ENCODE measurements at regions not wholly inside any gene's neighbourhood (a gene's known extent, or its start where the extent isn't known, plus 50 kb on each side); places are given as distances from the start of the nearest gene placed in this dataset.

- Histone ChIP-seq H3K27me3 (no peaks in the 10 kb centered on the region), H3K9me3 (ENCODE audit: low read depth) (no peaks in the 10 kb centered on the region), H3K4me3 (no peak overlapping the region), H3K4me1 (ENCODE audit: low read depth) (no peaks in the 10 kb centered on the region), H3K27ac (no peak overlapping the region), H3K36me3 (no peaks in the 10 kb centered on the region)
- DNase-seq (ENCODE audit: low read depth in 1 of 2, low spot score in 1 of 2), result no peak
- no peak for TF ChIP-seq CTCF (IDR thresholded peaks at IDR 0.05; ENCODE audit: low read depth, low read length)
Observed at GRCh38 chr7:98748090-98748489, 121.7 kb downstream of the TMEM130 start.

GRCh38 chr7:98753176-98753575, 116.6 kb downstream of the TMEM130 start:
- DNase-seq (ENCODE audit: low read depth in 1 of 2, low spot score in 1 of 2), result no peak
- Histone ChIP-seq H3K27ac (no peak overlapping the region), H3K36me3 (no peaks in the 10 kb centered on the region), H3K4me3 (no peak overlapping the region), H3K4me1 (ENCODE audit: low read depth) (no peaks in the 10 kb centered on the region), H3K27me3 (no peaks in the 10 kb centered on the region), H3K9me3 (ENCODE audit: low read depth) (no peaks in the 10 kb centered on the region)
- no peak for TF ChIP-seq CTCF (IDR thresholded peaks at IDR 0.05; ENCODE audit: low read depth, low read length)

DNA sequence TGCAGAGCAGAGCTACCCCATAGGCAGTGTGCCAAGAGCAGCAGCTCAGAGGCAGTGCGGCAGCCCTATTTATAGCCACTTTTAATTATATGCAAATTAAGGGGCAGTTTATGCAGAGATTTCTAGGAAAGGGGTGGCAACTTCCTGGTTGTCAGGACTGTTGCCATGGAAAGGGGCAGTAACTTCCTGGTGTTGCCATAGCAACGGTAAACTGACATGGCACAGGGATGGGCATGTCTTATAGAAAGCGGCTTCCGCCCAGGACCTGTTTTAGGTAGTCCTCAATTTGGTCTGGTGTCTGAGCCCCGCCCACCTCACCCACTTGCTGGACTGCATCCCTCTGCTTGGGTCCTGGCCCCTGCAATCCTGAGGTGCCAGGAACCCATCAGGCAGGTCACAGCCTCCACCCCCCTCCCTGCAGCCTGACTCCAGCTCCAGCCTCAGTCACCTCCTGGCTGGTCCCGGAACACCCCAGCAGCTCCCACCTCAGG, 115.8 kb downstream of the TMEM130 start:
- H3K27ac ChIP-seq, result no peak overlapping the region

GRCh38 chr7:98755138-98755898, 114.5 kb downstream of the TMEM130 start:
- no peaks in the 10 kb centered on the region for H3K27me3 ChIP-seq
- no peak overlapping the region for H3K27ac ChIP-seq
- no peaks in the 10 kb centered on the region for H3K36me3 ChIP-seq
- no peak for DNase-seq (ENCODE audit: low read depth in 1 of 2, low spot score in 1 of 2)
- no peak overlapping the region for H3K4me3 ChIP-seq
- no peaks in the 10 kb centered on the region for H3K4me1 ChIP-seq (ENCODE audit: low read depth)
- no peaks in the 10 kb centered on the region for H3K9me3 ChIP-seq (ENCODE audit: low read depth)
- no peak for TF ChIP-seq CTCF (IDR thresholded peaks at IDR 0.05; ENCODE audit: low read depth, low read length)

More for the DNA sequence above, 115.8 kb downstream of the TMEM130 start:
- no peak for TF ChIP-seq CTCF (IDR thresholded peaks at IDR 0.05; ENCODE audit: low read depth, low read length)
- Histone ChIP-seq H3K4me3 (no peak overlapping the region), H3K4me1 (ENCODE audit: low read depth) (no peaks in the 10 kb centered on the region), H3K27me3 (no peaks in the 10 kb centered on the region), H3K36me3 (no peaks in the 10 kb centered on the region), H3K9me3 (ENCODE audit: low read depth) (no peaks in the 10 kb centered on the region)
- peak; percentile 3 to 43 for DNase-seq (ENCODE audit: low read depth in 1 of 2, low spot score in 1 of 2)

DNA sequence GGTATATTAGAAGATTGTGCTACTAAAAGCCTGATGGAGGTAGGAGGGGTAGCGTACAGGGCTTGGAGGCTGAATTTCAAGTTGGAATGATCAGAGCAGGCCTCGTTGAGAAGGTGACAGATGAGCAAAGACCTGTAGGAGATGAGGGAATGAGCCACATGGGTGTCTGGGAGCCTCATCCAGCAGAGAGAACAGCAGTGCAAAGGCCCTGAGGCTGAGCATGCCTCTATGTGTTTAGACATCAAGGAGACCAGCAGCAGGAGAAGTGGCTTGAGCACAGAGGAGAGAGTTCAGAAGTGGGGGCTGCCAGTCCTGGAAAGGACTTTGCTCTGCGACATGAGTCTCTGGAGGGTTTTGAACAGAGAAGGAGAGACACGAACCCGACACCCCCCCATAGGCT, 111.7 kb downstream of the TMEM130 start:
- Histone ChIP-seq H3K4me3 (no peak overlapping the region), H3K27ac (no peak overlapping the region), H3K4me1 (ENCODE audit: low read depth) (no peaks in the 10 kb centered on the region), H3K9me3 (ENCODE audit: low read depth) (no peaks in the 10 kb centered on the region), H3K36me3 (no peaks in the 10 kb centered on the region), H3K27me3 (no peaks in the 10 kb centered on the region)
- no peak for TF ChIP-seq CTCF (IDR thresholded peaks at IDR 0.05; ENCODE audit: low read depth, low read length)
- DNase-seq (ENCODE audit: low read depth in 1 of 2, low spot score in 1 of 2), result no peak
